Esophagus muscularis mucosa (tissue), 3 donors: ENCODE measurements at regions not wholly inside any gene's neighbourhood (a gene's known extent, or its start where the extent isn't known, plus 50 kb on each side); places are given as distances from the start of the nearest gene placed in this dataset.

Experiments used
- CTCF ChIP-seq, 3 experiments: fragments of 200-600 bp in 2 of 3; fragments of 450-650 bp in 1 of 3; sonication (generic) in 2 of 3; IDR thresholded peaks; one replicate each; pipeline ENCODE4 v1.5.1; 2017 to 2019; ENCODE audit warnings: antibody characterized with exemption in 3 of 3, mild to moderate bottlenecking in 2 of 3, moderate library complexity in 1 of 3
- POLR2A ChIP-seq: fragments of 450-650 bp; IDR thresholded peaks from one replicate; pipeline ENCODE4 v1.6.1; 2017; ENCODE audit warnings: antibody characterized with exemption, moderate library complexity, mild to moderate bottlenecking, low read depth

DNA sequence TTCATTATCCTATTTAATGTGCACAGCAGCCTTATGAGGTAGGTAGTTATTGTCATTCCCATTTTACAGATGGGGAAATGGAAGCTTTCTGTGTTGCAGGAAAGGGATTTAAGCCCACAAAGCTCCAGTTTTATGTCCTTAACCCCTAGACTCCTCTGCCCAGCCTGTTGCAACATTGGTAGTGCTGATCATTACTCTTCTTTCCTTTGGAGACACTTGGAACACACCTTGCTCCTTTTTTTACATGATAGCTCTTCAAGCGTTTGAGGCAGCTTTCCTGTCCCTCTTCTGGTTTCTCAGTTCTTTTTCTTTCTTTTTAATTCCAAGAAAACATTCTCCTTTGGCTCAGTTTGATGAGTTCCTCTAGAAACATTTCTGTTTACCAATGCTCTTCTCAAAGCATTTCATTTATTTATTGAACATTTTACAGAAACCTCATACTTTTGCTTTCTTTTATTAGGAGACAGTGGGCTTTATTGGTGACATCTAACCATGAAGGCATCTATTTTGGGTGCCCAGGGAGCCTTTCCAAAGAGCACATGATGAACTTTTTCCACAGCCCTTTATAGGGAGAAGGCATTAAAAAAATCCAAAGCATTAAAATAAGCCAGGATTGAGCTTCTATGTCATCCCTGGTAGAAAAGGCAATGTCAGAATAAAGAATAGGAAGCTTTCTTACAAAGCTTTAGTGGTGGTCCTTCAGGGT lies 218.0 kb downstream of the TMEM38B start:
- TF ChIP-seq CTCF (IDR thresholded peaks at IDR 0.05) (no peak), POLR2A (no peak)
